NCI-H1092 treated with DMSO at 0.1 percent for 48 hours (cell line): ENCODE measurements at regions not wholly inside any gene's neighbourhood (a gene's known extent, or its start where the extent isn't known, plus 50 kb on each side); places are given as distances from the start of the nearest gene placed in this dataset.

Experiments used
- DNase-seq: peaks from one replicate; lab custom pipeline; 2025; lab: John Stamatoyannopoulos, UW

DNA sequence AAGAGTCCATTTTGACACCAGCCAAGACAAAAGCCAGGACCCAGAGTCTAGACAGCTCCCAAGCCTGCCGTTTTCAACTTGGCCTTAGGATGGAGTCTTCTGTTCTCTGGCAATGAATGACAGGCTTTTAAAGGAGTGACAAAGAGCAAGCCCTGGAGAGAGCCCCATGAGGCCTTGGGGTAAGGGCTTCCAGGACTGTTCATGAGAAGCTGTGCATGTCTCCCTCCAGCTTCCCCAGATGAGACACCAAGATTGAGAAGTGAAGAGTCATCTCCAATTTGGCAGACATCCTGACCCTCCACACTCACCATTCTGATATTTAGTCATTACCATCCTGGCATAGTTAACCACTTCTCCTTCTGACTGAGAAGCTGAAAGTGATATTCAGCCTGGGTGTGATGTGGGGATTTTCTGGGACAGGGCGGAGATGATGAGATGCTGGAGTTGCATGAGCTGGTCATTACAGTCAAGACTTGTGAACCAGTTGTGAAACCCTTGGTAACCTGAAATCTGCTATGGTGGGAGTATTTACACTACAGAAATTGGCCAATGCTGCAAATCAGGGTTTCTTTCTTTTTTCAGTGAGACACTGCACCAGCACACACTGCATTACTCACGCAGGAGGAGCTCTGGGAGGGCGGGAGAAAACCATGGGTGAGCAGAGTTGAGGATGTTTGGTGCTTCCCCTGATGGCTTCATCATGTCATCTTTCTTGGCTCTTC, 77.8 kb downstream of the VCPKMT start:
- no peak for DNase-seq

GRCh38 chr14:50039120-50039517, 77.3 kb downstream of the VCPKMT start:
- no peak for DNase-seq

DNA sequence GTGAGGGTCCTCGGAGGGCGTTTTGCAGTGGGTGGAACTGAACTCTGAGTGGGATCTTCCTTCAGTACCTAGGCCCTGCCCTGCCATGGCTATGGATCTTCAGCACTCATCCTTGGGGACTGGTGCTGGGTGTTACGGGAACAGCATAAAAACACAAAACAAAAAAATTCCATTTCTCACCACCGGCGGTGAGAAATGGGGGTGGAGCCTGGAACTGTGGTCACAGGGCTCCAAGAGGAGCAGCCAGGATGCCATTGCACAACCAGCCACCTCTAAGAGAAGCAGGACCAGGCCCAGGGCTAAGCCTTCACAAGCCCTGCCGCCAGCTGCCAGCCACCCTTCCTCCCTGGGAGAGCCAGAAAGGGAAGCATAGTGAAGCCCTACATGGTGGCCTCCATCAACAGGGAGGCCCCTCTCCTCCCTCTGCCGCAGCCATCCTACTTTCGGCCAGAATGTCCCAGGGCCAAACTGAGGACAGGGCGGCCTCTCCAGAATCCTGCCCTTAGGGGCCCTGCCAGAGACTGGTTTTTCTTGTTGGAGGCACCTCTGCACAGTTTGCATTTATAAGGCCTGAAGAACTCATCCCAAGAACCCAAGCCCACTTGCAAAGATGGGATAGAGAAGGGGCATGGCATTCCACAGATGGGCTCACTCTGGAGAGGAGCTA, 76.5 kb downstream of the VCPKMT start:
- DNase-seq: no peak

DNA sequence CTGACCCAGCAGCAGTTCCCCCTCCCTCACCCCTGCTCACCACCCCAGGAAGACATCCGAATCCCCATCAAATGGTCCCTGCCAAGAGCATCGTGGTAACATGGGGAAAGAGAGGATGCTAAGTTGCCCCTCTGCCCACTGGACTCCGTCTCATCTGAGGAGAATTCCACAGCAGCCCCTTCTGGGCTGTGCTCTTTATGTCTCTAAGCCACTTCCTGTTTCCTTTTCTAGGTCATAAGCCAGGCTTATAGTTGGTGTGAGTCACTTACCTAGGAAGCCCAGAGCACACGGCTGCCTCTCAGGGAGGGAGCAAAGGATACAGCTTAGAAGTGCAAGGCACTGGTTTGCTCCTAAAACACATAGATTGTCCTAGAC, 76.0 kb downstream of the VCPKMT start:
- no peak for DNase-seq

DNA sequence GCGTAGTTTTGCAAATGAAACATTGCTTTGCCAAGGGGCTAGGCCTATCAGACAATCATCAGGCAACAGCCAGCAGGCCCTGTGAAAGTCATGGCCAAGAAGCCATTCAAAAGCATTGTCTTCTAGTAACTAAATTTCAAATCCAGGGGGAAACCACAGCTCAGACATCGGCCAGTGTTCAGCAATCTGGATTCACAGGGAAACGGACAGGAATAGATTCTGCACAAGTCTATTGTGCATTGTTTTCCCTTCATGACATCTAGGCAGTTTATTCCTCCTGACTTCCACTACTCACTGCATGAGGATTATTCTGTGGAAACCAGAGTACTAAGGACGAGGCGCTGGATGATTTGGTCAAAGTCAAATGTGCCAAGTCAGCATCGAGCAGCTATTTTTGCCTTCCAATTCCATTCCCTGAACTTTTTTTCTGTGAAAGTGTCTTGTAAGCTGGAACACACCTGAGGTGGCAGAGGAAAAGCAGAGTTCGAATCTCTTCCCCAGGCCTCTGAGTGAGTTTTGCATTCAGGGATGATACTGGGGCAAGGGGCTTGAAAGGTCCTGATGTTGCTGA, 75.4 kb downstream of the VCPKMT start:
- DNase-seq: no peak

DNA sequence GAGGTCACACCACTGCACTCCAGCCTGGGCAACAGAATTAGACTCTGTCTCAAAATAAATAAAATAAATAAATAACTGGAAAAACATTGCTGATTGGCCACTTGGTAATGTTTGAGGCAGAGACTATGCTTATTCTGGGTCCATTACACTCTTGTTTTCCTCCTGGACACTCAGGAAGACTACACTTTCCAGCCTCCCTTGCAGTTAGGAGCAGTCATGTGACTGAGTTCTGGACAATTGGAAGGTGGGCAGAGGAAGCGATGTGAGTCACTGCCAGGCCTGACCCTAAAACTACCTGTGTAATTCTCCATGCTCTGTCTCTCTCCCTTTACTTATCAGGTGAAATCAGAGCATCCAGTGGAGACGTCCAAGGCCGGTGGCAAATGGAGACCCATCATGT, 74.4 kb downstream of the VCPKMT start:
- no peak for DNase-seq

DNA sequence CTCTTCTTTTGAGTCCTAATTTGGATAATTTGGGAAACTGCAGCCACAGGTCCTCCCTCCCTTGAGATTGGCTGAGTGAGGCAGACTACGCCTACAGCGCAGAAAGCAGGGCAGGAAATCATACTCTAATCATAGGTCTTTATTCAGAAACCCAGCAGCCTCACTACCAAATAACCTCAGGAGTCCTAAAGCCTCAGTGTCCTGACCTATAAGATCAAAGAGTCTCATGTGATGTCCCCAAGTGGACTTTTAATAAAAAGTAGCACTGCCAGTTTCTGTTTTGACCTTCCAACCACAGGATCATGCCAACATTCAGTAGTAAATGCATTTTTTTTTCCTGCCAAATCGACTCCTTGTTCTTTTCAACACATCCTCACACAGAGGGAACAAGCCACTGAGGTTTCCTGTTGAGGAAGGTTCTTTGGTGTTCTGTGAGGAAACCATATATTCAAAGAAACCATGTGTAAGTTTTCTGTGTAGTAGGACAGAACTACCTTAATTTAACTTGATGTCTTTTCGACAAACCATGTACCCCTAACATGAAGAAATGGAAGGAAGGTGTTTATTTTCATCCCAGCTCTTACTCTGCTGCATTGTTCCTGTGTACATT, 72.2 kb downstream of the VCPKMT start:
- DNase-seq: no peak

- no peak for DNase-seq
These were observed 71.2 kb downstream of the VCPKMT start for GRCh38 chr14:50045039-50045711.

GRCh38 chr14:50045837-50046236, 70.5 kb downstream of the VCPKMT start:
- no peak for DNase-seq

DNA sequence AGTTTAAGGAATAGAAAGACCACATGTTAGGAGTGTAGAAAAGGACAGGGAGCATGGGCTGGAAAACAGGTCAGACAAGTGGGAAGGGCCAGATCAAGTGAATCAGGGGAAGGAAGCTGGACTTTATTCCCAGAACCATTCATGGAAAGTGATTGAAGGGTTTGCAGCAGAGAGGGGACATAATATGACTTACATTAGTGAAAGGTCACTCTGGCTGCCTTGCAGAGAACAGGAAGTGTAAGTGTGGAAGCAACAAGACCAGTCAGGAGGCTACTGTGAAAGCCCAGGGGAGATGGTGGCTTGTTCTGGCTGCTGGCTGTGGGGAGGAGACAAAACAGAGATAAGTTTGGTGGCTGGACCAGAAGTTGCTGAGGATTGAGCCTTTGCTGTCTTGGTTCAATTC, 69.1 kb downstream of the VCPKMT start:
- no peak for DNase-seq

DNA sequence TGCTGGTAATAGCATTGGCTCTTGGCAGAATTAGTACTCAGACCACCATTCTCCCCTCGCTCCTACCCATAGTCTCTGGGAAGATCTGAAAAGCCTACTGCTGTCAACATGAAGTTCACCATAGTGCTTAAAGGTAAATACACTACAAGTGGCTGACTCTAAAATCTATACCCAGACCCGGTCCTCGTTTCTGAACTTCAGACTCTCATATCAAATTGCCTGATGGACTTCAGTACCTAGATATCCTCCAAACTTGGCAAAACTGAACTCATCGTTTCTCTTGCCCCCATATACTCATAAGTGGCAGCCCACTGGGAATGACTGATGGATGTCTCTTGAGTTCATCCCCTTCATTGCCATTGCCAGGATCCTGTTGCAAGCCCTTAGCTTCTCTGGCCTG, 67.3 kb downstream of the VCPKMT start:
- no peak for DNase-seq

GRCh38 chr14:50049703-50050570, 66.4 kb downstream of the VCPKMT start:
- no peak for DNase-seq

DNA sequence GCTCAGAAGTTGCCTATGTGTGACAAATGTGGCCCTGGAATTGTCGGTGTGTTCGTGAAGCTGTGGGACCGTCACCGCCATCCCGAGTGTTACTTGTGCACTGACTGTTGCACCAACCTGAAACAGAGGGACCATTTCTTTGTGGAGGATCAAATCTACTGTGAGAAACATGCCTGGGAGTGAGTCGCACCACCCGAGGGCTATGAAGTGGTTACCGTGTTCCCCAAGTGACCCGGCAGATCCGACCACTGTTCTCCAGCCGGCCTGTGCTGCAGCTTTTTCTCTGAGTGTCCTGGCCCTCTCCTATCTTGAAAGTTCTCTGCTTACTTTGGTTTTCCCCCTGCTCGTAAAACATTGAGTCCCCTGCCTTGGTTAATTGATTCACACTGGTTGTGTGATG, 65.3 kb downstream of the VCPKMT start:
- DNase-seq: no peak

- no peak for DNase-seq
These were observed 64.7 kb downstream of the VCPKMT start for GRCh38 chr14:50051706-50052105.

- no peak for DNase-seq
These were observed 63.9 kb downstream of the VCPKMT start for GRCh38 chr14:50052517-50052916.

DNA sequence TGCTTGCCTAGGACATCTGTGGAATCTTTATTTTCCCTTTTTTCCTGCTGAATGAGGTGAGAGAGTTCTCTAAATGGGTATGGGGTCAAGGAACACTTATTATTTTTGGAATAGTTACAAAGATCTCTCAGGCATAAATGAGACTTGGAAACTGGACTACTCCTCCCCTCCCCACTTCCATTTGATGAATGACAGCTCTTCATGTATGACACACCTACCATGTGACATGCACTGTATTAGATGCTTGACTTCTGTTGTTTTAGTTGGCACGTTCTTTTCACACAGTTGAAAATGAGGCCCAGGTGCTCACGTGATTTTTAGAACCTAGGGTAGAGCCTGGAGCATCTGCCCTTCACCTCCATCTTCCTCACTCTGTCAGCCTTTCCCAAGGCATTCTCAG, 62.4 kb downstream of the VCPKMT start:
- DNase-seq: no peak

DNA sequence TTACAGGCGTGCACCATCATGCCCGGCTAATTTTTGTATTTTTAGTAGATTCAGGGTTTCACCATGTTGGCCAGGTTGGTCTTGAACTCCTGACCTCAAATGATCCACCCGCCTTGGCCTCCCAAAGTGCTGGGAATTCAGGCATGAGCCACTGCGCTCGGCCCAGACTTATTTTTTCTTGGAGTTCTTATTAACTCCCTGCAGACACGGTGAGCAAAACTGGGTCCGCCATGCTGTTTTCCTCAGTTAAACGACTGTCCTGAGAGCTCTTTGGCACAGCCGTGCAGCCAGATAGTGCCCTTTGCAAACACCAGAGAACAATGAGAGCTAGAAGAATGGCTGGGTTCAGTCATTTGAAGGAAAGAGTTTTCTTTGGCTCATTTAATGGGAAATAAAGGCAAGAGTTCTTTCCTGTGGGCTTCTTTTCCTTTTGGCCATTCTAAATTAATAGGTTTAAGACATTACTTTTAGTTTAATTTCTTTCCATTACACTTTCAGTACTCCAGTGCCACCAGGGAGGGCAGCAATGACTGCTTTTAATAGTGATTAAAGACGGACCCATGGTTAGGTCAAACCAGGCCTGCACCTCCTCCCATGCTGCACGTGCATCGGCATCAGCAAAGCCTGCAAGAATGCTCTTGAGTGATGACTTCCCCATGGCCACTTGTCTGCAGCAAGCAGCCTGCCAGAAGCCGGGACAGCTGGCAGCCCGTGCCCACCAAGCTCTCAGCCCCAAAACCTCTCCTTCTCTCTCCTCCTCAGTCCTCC, 60.7 kb downstream of the VCPKMT start:
- DNase-seq: no peak

GRCh38 chr14:50056435-50056834, 59.9 kb downstream of the VCPKMT start:
- no peak for DNase-seq

DNA sequence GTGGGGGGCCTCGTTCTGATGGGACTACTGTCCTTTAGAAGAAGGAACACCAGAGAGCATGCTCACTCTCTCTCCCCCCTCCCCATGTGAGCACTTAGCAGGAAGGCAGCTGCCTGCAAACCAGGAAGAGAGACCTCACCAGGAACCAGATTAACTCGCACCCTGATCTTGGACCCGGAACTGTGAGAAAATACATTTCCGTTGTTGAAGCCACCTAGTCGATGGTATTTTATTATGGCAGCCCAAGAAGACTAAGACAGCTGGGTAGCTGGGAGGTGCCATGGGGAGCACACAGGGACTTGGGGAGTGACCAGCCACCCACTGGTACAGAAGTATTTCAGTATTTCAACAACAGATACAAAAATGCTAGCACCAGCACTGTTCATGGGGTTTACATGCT, 59.0 kb downstream of the VCPKMT start:
- DNase-seq: no peak

DNA sequence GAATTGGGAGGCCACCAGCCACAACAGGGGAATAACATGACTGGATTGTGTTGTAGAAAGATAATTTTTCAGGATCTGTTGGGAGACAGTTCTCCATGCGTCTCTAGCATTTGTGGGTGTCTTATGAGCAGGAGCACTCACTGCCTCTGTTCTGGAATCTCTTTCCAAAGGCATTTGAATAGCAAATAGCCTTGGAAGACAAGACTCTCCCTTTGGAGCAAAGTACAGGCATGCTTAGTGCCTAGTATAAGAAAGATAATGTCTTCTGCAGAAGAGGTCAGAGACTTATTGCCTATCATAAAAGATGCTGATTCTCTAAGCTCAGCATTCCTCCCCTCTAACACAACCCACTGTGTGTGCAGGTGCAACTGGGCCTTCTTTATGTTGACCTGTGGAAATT, 58.3 kb downstream of the VCPKMT start:
- DNase-seq: no peak
